ENCODE measurements at regions not wholly inside any gene's neighbourhood (a gene's known extent, or its start where the extent isn't known, plus 50 kb on each side); places are given as distances from the start of the nearest gene placed in this dataset.

- TF ChIP-seq SIRT6 (IDR thresholded peaks at IDR 0.05; ENCODE audit: low read length) (no peak), SAP30 (IDR thresholded peaks at IDR 0.05; ENCODE audit: insufficient read depth, insufficient replicate concordance, low read length) (no peak), CHD1 (IDR thresholded peaks at IDR 0.05; ENCODE audit: low read depth, low read length) (no peak), KDM4A (IDR thresholded peaks at IDR 0.05; ENCODE audit: low read depth, low read length, severe bottlenecking) (no peak), POLR2A (IDR thresholded peaks at IDR 0.05; ENCODE audit: control extremely low read depth in 1 of 2, low read depth in 2 of 2, low read length in 2 of 2) (no peak)
Measured at GRCh38 chr18:38642711-38643110, 1077.1 kb upstream of the CELF4 start (continued).

Measured in H1 (cell line).